OCI-LY7 (cell line): ENCODE measurements at regions not wholly inside any gene's neighbourhood (a gene's known extent, or its start where the extent isn't known, plus 50 kb on each side); places are given as distances from the start of the nearest gene placed in this dataset.

ENCODE experiments used
- BruUV-seq: library from RNA; stranded (reverse); fragments of 400-500 nt; replicated peaks from 2 replicates; lab custom pipeline; 2021; lab: Mats Ljungman, UMichigan
- CTCF ChIA-PET: fragments of 300-600 bp; sonication (Branson Sonifier 250); formaldehyde crosslinking; loops from one replicate; lab custom pipeline; 2022; ENCODE audit warnings: antibody characterized with exemption; ENCODE audit not compliant: unreplicated experiment; lab: Charles Lee
- POLR2A ChIA-PET: fragments of 300-600 bp; sonication (Branson Sonifier 250); formaldehyde crosslinking; loops from one replicate; lab custom pipeline; 2022; ENCODE audit warnings: antibody characterized with exemption; lab: Charles Lee
- DNase-seq: peaks from one replicate; pipeline ENCODE4 v3.0.0-alpha.2; 2015; ENCODE audit warnings: low spot score
- H2AFZ ChIP-seq: fragments of 200-600 bp; sonication (generic), shearing (Covaris generic); 2 replicates; pipeline ENCODE4 v1.6.1; 2014; ENCODE audit warnings: mild to moderate bottlenecking, antibody characterized with exemption, low read length, moderate library complexity
- H3K27ac ChIP-seq: fragments of 200-600 bp; sonication (generic); 2 replicates; pipeline ENCODE4 v1.5.1; 2014; ENCODE audit warnings: mixed run types, low read depth, mild to moderate bottlenecking, moderate library complexity, low read length, inconsistent platforms; ENCODE audit not compliant: poor library complexity, severe bottlenecking
- H3K36me3 ChIP-seq: fragments of 200-600 bp; sonication (generic); 2 replicates; pipeline ENCODE4 v1.6.1; 2014; ENCODE audit warnings: mild to moderate bottlenecking, antibody characterized with exemption, low read length, moderate library complexity, mixed read lengths; ENCODE audit not compliant: insufficient read depth
- H3K4me1 ChIP-seq: fragments of 200-600 bp; sonication (generic); 2 replicates; pipeline ENCODE4 v1.5.1; 2014; ENCODE audit warnings: mild to moderate bottlenecking, low read length; ENCODE audit not compliant: insufficient read depth, poor library complexity, severe bottlenecking
- H3K4me2 ChIP-seq: fragments of 200-600 bp; sonication (generic); 2 replicates; pipeline ENCODE4 v1.6.1; 2014; ENCODE audit warnings: mild to moderate bottlenecking, low read length
- H3K4me3 ChIP-seq: fragments of 200-600 bp; sonication (generic); 2 replicates; pipeline ENCODE4 v1.5.1; 2014; ENCODE audit warnings: mild to moderate bottlenecking, low read depth, low read length; ENCODE audit not compliant: poor library complexity, severe bottlenecking
- H3K79me2 ChIP-seq: fragments of 200-600 bp; sonication (generic); 2 replicates; pipeline ENCODE4 v1.6.1; 2016; ENCODE audit warnings: low read depth, mild to moderate bottlenecking, low read length, moderate library complexity, mixed read lengths; ENCODE audit not compliant: insufficient read depth
- H3K9me2 ChIP-seq: fragments of 200-600 bp; sonication (generic); 2 replicates; pipeline ENCODE4 v1.6.1; 2016; ENCODE audit warnings: mild to moderate bottlenecking, low read length, mixed read lengths; ENCODE audit not compliant: insufficient read depth
- H3K9me3 ChIP-seq: fragments of 200-600 bp; sonication (generic); 2 replicates; pipeline ENCODE4 v1.6.1; 2014; ENCODE audit warnings: mild to moderate bottlenecking, mixed run types, low read length, mixed read lengths
- H4K20me1 ChIP-seq: fragments of 200-600 bp; sonication (generic); 2 replicates; pipeline ENCODE4 v1.6.1; 2014; ENCODE audit warnings: mild to moderate bottlenecking, antibody characterized with exemption, low read length, moderate library complexity, mixed read lengths; ENCODE audit not compliant: insufficient read depth
- EZH2phosphoT487 ChIP-seq: fragments of 200-600 bp; sonication (generic); IDR thresholded peaks from 2 replicates; pipeline ENCODE4 v1.6.1; 2018; ENCODE audit warnings: low read depth, borderline replicate concordance, mild to moderate bottlenecking, mixed run types, antibody characterized with exemption, low read length, moderate library complexity, mixed read lengths
- intact Hi-C: fragments of 100-400 bp; cut with micrococcal nuclease; formaldehyde crosslinking; loops from one replicate; pipeline ENCODE4 v1.10.0; 2022; ENCODE audit not compliant: unreplicated experiment
- TF ChIP-seq, protein P1 (sequence below): fragments of 200-600 bp; sonication (generic); conservative IDR thresholded peaks from 2 replicates; pipeline ENCODE4 v1.5.1; 2014; ENCODE audit warnings: mild to moderate bottlenecking, antibody characterized with exemption, low read length, moderate library complexity, mixed read lengths

DNA sequence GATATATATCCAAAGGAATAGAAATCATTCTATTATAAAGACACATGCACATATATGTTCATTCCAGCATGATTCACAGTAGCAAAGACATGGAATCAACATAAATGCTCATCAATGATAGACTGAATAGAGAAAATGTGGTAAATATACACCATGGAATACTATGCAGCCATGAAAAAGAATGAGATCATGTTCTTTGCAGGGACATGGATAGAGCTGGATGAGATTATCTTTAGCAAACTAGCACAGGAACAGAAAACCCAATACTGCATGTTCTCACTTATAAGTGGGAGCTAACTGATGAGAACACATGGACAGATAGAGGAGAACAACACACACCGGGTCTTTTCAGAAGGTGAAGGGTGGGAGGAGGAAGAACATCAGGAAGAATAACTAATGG lies 1318.6 kb downstream of the PCDH19 start:
- DNase-seq: no peak
- no peak for TF ChIP-seq EZH2phosphoT487
- TF ChIP-seq, protein P1, sequence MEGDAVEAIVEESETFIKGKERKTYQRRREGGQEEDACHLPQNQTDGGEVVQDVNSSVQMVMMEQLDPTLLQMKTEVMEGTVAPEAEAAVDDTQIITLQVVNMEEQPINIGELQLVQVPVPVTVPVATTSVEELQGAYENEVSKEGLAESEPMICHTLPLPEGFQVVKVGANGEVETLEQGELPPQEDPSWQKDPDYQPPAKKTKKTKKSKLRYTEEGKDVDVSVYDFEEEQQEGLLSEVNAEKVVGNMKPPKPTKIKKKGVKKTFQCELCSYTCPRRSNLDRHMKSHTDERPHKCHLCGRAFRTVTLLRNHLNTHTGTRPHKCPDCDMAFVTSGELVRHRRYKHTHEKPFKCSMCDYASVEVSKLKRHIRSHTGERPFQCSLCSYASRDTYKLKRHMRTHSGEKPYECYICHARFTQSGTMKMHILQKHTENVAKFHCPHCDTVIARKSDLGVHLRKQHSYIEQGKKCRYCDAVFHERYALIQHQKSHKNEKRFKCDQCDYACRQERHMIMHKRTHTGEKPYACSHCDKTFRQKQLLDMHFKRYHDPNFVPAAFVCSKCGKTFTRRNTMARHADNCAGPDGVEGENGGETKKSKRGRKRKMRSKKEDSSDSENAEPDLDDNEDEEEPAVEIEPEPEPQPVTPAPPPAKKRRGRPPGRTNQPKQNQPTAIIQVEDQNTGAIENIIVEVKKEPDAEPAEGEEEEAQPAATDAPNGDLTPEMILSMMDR: no peak

DNA sequence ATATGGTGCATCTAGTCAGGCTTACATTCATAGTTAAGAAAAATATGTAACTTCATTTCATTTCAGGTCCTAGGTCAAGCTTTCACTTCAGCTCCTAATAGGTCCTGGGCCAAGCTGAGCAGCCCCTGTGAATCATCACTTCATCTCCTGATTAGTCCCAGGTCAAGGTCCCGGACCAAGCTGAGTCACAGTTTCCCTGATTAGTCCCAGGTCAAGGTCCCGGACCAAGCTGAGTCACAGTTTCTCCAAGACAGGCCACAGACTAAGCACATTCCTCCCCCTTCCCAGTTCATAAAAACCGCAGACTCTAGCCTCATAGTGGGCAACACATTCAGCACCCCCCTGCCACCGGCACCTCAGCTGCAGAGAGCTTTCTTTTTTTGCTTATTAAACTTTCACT lies 1331.8 kb downstream of the PCDH19 start:
- Histone ChIP-seq H3K4me2 (no peak overlapping the region), H3K79me2 (no peaks in the 10 kb centered on the region), H3K27ac (no peak overlapping the region), H2AFZ (no peak overlapping the region), H3K4me3 (no peak overlapping the region), H3K36me3 (no peaks in the 10 kb centered on the region), H3K4me1 (no peaks in the 10 kb centered on the region), H3K9me2 (no peaks in the 10 kb centered on the region), H4K20me1 (no peaks in the 10 kb centered on the region), H3K9me3 (no peaks in the 10 kb centered on the region)
- intact Hi-C loops: no loop called here
- POLR2A ChIA-PET: no interaction called here
- BruUV-seq: no TSS peak
- TF ChIP-seq EZH2phosphoT487: no peak
- TF ChIP-seq, protein P1: no peak
- no peak for DNase-seq
- CTCF ChIA-PET: no interaction called here

More for the DNA sequence above, 1318.6 kb downstream of the PCDH19 start:
- intact Hi-C loops: no loop called here
- no peaks in the 10 kb centered on the region for H3K79me2 ChIP-seq
- no peaks in the 10 kb centered on the region for H3K36me3 ChIP-seq
- H3K4me3 ChIP-seq: no peak overlapping the region
- no peak overlapping the region for H3K4me2 ChIP-seq
- H3K9me2 ChIP-seq: no peaks in the 10 kb centered on the region
- BruUV-seq: no TSS peak
- POLR2A ChIA-PET: no interaction called here
- no peak overlapping the region for H2AFZ ChIP-seq
- CTCF ChIA-PET: no interaction called here
- H3K9me3 ChIP-seq: no peaks in the 10 kb centered on the region
- H3K27ac ChIP-seq: no peak overlapping the region
- no peaks in the 10 kb centered on the region for H3K4me1 ChIP-seq
- no peaks in the 10 kb centered on the region for H4K20me1 ChIP-seq

DNA sequence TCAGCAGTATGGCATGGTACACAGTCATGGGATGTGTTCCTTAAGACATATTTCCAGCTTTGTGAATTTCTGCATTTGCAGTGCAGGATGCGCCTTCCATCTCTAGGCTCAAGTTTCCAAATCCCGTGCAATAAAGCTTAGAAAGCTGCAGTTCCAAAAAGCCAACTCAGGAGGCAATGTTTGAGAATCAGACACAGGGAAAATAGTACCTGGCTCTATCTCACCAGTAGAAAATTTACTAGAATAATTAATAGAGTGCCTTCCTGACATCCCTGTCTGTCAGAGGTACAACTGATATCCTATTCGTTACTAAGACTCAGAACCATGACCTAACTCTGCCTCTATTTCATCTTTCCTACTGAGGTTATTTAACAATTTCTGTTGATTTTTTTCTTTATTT lies 1333.0 kb downstream of the PCDH19 start:
- POLR2A ChIA-PET: no interaction called here
- H3K27ac ChIP-seq: no peak overlapping the region
- no peaks in the 10 kb centered on the region for H3K4me1 ChIP-seq
- no peak overlapping the region for H2AFZ ChIP-seq
- BruUV-seq: no TSS peak
- no peaks in the 10 kb centered on the region for H3K36me3 ChIP-seq
- TF ChIP-seq, protein P1: no peak
- TF ChIP-seq EZH2phosphoT487: no peak
- intact Hi-C loops: no loop called here
- no peaks in the 10 kb centered on the region for H3K9me3 ChIP-seq
- H3K79me2 ChIP-seq: no peaks in the 10 kb centered on the region
- no peaks in the 10 kb centered on the region for H3K9me2 ChIP-seq
- H3K4me2 ChIP-seq: no peak overlapping the region
- DNase-seq: no peak
- H3K4me3 ChIP-seq: no peak overlapping the region
- CTCF ChIA-PET: no interaction called here
- no peaks in the 10 kb centered on the region for H4K20me1 ChIP-seq
